GM10248 (cell line): ENCODE measurements at regions not wholly inside any gene's neighbourhood (a gene's known extent, or its start where the extent isn't known, plus 50 kb on each side); places are given as distances from the start of the nearest gene placed in this dataset.
"Not testable (repeated sequence)": the region's sequence is repeated elsewhere in the genome, so short reads cannot be mapped to it uniquely, and the experiment has no call there.

Source experiments
- CTCF ChIA-PET: fragments of 300-600 bp; sonication (Branson Sonifier 250); formaldehyde crosslinking; extraction: SDS; loops from one replicate; lab custom pipeline; 2021; ENCODE audit warnings: antibody characterized with exemption; lab: Yijun Ruan, JAX
- POLR2A ChIA-PET: fragments of 350-650 bp; sonication (Branson Sonifier 250); formaldehyde crosslinking; extraction: SDS; loops from one replicate; lab custom pipeline; 2020; ENCODE audit warnings: antibody characterized with exemption; lab: Yijun Ruan, JAX
- DNase-seq: peaks from one replicate; pipeline ENCODE4 v3.0.0; 2012; ENCODE audit errors: extremely low spot score
- TF ChIP-seq, protein P1 (sequence below): IDR thresholded peaks from 2 replicates; pipeline ENCODE4 v1.5.1; 2012; ENCODE audit warnings: mild to moderate bottlenecking, low read depth; ENCODE audit errors: extremely low read depth, missing control alignments, control extremely low read depth

DNA sequence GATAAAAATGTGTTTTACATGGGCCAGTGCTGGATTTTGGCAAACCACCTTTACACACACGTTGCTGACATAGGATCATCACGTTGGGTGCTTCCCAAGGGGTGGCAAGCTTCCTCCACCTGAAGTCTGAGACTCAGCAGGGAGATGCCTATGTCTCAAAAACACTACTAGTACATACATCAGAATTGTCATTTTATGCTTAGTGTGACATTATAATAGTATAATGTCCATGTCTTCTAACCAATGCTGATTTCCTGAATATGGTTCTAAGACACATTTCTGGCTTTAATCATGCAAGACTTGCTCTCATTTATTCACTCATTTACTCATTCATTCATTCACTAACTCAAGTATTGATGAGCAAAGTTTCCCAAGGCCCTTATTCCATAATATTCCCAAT lies 322.3 kb downstream of the LNPK start:
- TF ChIP-seq, protein P1, sequence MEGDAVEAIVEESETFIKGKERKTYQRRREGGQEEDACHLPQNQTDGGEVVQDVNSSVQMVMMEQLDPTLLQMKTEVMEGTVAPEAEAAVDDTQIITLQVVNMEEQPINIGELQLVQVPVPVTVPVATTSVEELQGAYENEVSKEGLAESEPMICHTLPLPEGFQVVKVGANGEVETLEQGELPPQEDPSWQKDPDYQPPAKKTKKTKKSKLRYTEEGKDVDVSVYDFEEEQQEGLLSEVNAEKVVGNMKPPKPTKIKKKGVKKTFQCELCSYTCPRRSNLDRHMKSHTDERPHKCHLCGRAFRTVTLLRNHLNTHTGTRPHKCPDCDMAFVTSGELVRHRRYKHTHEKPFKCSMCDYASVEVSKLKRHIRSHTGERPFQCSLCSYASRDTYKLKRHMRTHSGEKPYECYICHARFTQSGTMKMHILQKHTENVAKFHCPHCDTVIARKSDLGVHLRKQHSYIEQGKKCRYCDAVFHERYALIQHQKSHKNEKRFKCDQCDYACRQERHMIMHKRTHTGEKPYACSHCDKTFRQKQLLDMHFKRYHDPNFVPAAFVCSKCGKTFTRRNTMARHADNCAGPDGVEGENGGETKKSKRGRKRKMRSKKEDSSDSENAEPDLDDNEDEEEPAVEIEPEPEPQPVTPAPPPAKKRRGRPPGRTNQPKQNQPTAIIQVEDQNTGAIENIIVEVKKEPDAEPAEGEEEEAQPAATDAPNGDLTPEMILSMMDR: no peak
- ChIA-PET CTCF (interaction anchor here (1.4 to 3.1 kb wide), 2 partner anchors 9 to 10 kb away, joined by 4 to 12 read pairs; no protein-coding TSS in a partner anchor), POLR2A (no interaction called here)
- DNase-seq: no peak

DNA sequence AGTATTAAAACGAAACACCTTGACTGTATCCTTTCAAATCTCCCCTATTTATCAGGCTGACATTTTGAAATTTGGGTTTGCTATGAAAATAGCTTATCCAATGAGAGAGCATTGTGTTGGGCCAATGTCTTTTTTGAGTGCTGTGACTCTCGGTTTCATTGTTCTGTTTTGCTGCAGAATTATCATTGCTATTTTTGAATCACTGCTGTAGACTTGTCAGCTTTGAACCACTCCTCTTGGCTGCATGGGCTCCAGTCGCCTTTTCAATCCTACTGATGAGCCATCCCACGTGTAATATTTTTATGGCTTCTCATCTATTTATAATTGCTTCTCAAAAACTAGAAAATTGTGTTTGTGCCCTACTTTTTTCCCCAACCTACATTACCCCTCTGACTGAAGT lies 322.8 kb downstream of the LNPK start:
- TF ChIP-seq, protein P1: no peak
- DNase-seq: no peak
- ChIA-PET CTCF (interaction anchor here (1.2 to 3.1 kb wide), 3 partner anchors 9 to 65 kb away, joined by 3 to 12 read pairs (median 5); no protein-coding TSS in a partner anchor), POLR2A (no interaction called here)

DNA sequence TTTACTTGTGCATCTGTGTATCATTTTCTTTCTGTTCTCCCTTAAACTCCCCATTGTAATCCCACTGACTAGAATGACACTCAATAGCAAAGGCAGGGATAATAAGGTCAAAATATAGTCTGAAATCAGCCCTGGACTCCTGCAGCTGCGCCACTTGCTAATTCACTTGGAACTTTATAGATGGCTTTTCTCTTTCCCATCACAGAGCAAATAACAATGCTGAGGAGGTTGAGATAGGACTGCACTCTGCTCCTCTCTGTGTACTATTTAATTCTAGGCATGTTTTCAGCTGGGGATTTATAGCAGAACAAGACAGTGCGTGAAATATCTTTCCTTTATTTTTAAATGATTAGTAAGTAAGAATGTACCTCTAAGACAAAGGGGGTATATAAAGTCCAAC lies 324.2 kb downstream of the LNPK start:
- TF ChIP-seq, protein P1: no peak
- DNase-seq: no peak
- ChIA-PET POLR2A (no interaction called here), CTCF (interaction anchor here (1.2 to 3.1 kb wide), 3 partner anchors 11 to 64 kb away, joined by 3 to 12 read pairs (median 5); no protein-coding TSS in a partner anchor)

DNA sequence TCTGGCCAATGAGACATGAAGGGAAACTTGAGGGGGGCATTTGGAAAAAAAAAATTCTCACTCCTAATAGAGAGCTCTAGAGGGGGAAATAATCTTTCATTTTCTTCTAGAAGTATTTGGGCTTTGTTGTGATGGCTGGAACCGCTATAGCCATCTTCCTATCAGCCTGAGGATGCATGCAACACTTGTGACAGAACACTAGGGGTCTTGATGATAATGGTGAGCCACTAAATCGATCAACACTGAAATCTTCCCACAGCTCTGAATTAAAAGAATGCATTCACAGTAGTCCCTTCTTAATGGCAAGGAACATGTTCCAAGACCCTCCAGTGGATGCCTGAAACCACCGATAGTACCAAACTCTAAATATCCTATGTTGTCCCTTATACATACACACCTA lies 325.3 kb downstream of the LNPK start:
- ChIA-PET POLR2A (no interaction called here), CTCF (interaction anchor here (1.5 kb wide), 1 partner anchor 13 kb away, joined by 4 read pairs; no protein-coding TSS in a partner anchor)
- TF ChIP-seq, protein P1: no peak
- DNase-seq: no peak

DNA sequence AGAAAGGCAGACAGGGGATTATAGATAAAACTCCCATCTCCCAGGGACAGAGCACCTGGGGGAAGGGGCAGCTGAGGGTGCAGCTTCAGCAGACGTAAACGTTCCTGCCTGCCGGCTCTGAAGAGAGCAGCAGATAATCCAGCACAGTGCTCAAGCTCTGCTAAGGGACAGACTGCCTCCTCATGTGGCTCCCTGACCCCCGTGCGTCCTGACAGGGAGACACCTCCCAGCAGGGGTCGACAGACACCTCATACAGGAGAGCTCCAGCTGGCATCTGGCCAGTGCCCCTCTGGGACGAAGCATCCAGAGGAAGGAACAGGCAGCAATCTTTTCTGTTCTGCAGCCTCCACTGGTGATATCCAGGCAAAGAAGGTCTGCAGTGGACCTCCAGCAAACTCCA lies 333.3 kb downstream of the LNPK start:
- DNase-seq, POLR2A ChIA-PET: not testable (repeated sequence)
- CTCF ChIA-PET: interaction anchor here (0.8 kb wide), 1 partner anchor 21 kb away, joined by 3 read pairs; no protein-coding TSS in a partner anchor

DNA sequence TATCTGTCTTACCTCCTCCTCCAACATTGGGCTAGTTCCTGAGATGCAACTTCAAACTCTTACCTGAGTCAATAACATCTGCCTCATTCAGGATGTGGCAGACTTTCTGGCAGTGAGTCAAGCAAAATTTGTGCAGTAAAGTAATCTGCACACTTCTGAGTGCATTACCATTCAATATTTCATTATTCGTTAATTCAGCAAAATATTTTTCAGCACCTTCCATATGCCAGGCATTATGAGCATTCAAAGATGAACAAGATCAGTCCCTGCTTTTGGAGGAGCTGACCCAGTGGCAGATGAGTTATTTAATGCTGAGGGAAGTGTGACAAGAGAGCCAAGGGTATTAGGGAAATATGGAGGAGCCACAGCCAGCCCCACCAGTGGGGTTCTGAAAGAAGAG lies 339.7 kb downstream of the LNPK start:
- no peak for DNase-seq
- ChIA-PET POLR2A (no interaction called here), CTCF (no interaction called here)
- TF ChIP-seq, protein P1: no peak

DNA sequence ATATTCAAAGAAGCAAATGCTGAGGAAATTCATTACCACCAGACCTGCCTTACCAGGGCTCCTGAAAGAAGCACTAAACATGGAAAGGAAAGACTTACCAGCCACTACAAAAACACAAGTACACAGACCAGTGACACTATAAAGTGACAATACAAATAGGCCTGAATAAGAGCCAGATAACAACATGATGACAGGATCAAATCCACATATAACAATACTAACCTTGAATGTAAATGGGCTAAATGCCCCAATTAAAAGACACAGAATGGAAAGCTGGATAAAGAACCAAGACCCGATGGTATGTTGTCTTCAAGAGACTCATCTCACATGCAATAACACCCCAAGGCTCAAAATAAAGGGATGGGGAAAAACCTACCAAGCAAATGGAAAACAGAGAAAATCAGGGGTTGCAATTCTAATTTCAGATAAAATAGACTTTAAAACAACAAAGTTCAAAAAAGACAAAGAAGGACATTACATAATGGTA lies 353.4 kb downstream of the LNPK start:
- TF ChIP-seq, protein P1: no peak
- POLR2A ChIA-PET: no interaction called here
- CTCF ChIA-PET: no interaction called here
- no peak for DNase-seq
